ENCODE measurements at regions not wholly inside any gene's neighbourhood (a gene's known extent, or its start where the extent isn't known, plus 50 kb on each side); places are given as distances from the start of the nearest gene placed in this dataset.

DNA sequence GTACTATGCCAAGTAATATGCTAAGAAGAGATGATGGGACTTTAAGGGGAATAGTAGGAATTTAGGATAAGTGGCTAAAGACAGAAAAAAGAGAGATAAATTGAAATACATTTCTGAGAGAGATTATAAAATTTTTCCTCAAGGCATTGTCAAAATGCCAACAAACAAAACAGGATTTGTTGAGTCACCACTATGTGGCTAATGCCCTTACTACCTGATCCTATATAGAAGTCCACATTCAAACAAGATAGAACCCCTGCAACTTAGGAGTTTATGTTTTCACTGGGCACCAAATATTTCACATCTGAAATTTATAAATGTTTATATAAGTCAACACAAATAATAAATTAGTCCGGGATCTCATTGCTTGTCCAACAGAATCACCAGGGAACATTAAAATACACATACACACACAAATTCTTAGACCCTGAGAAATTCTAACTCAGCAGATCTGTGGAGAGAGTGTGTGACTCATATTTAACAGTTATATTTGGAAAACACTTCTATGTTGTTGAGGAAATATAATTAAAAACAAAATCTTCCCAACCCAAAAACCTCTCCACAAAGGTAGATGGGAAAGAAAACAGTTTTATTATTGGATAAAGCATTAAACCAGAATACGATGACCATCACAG lies 154.3 kb downstream of the PPP1R3A start:
- Histone ChIP-seq H3K27ac (ENCODE audit: low read depth in 1 of 2, low read length in 2 of 2) (no peak overlapping the region), H3K9me3 (ENCODE audit: control insufficient read depth in 4 of 4, low read length in 3 of 4) (no peaks in the 10 kb centered on the region), H3K4me3 (ENCODE audit: low read depth in 1 of 3, low read length in 3 of 3) (no peak overlapping the region), H3K36me3 (ENCODE audit: control insufficient read depth in 4 of 4, insufficient read depth in 3 of 4, low read depth in 1 of 4, low read length in 3 of 4) (no peaks in the 10 kb centered on the region), H3K27me3 (ENCODE audit: control insufficient read depth in 4 of 4, insufficient read depth in 4 of 4, low read length in 3 of 4) (no peaks in the 10 kb centered on the region), H3K9ac (ENCODE audit: low read depth in 1 of 2, low read length in 2 of 2) (no peak overlapping the region), H3K4me1 (ENCODE audit: control insufficient read depth in 4 of 4, insufficient read depth in 4 of 4, low read length in 3 of 4) (no peaks in the 10 kb centered on the region)
- 70% methylated on average over 2 of the region's 2 CpGs for WGBS
- TF ChIP-seq, protein P1, sequence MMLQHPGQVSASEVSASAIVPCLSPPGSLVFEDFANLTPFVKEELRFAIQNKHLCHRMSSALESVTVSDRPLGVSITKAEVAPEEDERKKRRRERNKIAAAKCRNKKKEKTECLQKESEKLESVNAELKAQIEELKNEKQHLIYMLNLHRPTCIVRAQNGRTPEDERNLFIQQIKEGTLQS (IDR thresholded peaks at IDR 0.05): no peak
- no peak for TF ChIP-seq JUND (IDR thresholded peaks at IDR 0.05)
- no peak for TF ChIP-seq RXRA (IDR thresholded peaks at IDR 0.05)
- TF ChIP-seq SP1 (IDR thresholded peaks at IDR 0.05): no peak
- TF ChIP-seq FOXA2 (IDR thresholded peaks at IDR 0.05): no peak
- no peak for TF ChIP-seq HNF4A (conservative IDR thresholded peaks at IDR 0.05)
- no peak for TF ChIP-seq EGR1 (IDR thresholded peaks at IDR 0.05; ENCODE audit: low read depth in 2 of 2)
- TF ChIP-seq YY1 (IDR thresholded peaks at IDR 0.05): no peak
- no peak for TF ChIP-seq FOXA1 (IDR thresholded peaks at IDR 0.05)
- TF ChIP-seq, protein P2, sequence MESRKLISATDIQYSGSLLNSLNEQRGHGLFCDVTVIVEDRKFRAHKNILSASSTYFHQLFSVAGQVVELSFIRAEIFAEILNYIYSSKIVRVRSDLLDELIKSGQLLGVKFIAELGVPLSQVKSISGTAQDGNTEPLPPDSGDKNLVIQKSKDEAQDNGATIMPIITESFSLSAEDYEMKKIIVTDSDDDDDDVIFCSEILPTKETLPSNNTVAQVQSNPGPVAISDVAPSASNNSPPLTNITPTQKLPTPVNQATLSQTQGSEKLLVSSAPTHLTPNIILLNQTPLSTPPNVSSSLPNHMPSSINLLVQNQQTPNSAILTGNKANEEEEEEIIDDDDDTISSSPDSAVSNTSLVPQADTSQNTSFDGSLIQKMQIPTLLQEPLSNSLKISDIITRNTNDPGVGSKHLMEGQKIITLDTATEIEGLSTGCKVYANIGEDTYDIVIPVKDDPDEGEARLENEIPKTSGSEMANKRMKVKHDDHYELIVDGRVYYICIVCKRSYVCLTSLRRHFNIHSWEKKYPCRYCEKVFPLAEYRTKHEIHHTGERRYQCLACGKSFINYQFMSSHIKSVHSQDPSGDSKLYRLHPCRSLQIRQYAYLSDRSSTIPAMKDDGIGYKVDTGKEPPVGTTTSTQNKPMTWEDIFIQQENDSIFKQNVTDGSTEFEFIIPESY (IDR thresholded peaks at IDR 0.05): no peak
- no peak for TF ChIP-seq NR2F2 (IDR thresholded peaks at IDR 0.05)
- TF ChIP-seq GABPA (IDR thresholded peaks at IDR 0.05 in 1 of 2, conservative IDR thresholded peaks at IDR 0.05 in 1 of 2): no peak
- no peak for TF ChIP-seq HNF4G (IDR thresholded peaks at IDR 0.05)
- no peak for DNase-seq (ENCODE audit: low spot score)

DNA sequence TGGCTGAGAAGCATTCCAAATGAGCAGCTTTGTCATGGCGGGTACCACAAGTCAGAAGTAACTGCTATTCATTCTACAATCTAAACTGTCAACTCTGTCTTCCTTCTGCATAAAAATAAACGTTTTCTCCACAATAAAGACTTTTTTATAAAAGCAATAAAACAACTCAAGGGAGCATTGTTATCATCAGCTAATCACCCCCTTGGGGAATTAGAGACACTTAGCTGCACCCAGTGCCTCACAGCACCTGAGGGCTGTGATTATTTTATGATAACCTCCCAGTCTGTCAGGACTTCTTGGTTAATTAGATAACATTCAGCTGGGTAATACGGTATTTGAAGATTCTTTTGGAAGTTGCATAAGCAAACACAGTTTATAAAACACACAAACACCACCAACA lies 155.6 kb downstream of the PPP1R3A start:
- WGBS: 38% methylated on average over 3 of the region's 3 CpGs
- Histone ChIP-seq H3K4me1 (ENCODE audit: control insufficient read depth in 4 of 4, insufficient read depth in 4 of 4, low read length in 3 of 4) (no peaks in the 10 kb centered on the region), H3K27ac (ENCODE audit: low read depth in 1 of 2, low read length in 2 of 2) (no peak overlapping the region), H3K36me3 (ENCODE audit: control insufficient read depth in 4 of 4, insufficient read depth in 3 of 4, low read depth in 1 of 4, low read length in 3 of 4) (no peaks in the 10 kb centered on the region), H3K9me3 (ENCODE audit: control insufficient read depth in 4 of 4, low read length in 3 of 4) (no peaks in the 10 kb centered on the region), H3K4me3 (ENCODE audit: low read depth in 1 of 3, low read length in 3 of 3) (no peak overlapping the region), H3K9ac (ENCODE audit: low read depth in 1 of 2, low read length in 2 of 2) (no peak overlapping the region), H3K27me3 (ENCODE audit: control insufficient read depth in 4 of 4, insufficient read depth in 4 of 4, low read length in 3 of 4) (no peaks in the 10 kb centered on the region)
- TF ChIP-seq FOXA1 (IDR thresholded peaks at IDR 0.05): no peak
- no peak for TF ChIP-seq HNF4A (conservative IDR thresholded peaks at IDR 0.05)
- TF ChIP-seq, protein P3, sequence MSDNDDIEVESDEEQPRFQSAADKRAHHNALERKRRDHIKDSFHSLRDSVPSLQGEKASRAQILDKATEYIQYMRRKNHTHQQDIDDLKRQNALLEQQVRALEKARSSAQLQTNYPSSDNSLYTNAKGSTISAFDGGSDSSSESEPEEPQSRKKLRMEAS (IDR thresholded peaks at IDR 0.05): no peak
- TF ChIP-seq RAD21 (IDR thresholded peaks at IDR 0.05): no peak
- TF ChIP-seq EGR1 (IDR thresholded peaks at IDR 0.05; ENCODE audit: low read depth in 2 of 2): no peak
- TF ChIP-seq SP1 (IDR thresholded peaks at IDR 0.05): no peak
- no peak for DNase-seq (ENCODE audit: low spot score)

DNA sequence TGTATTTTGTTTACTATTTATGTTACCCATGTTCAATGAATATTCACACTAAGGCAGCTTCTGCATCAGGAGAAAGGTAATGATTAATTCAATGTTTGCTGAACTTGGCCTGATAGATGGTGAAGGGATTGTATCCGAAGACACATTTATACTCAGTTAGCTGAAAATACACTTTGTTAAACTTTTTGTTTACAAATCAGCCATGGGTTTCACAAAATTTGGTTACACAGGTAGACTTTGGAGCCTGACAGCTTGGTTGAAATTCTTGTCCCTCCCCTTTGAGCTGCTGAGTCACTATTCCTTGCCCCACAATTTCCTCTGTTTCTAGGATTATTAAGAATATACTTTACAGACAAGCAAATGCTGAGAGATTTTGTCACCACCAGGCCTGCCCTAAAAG lies 162.6 kb downstream of the PPP1R3A start:
- WGBS: 35% methylated on average over 1 of the region's 1 CpG
- Histone ChIP-seq H3K9ac (ENCODE audit: low read depth in 1 of 2, low read length in 2 of 2) (no peak overlapping the region), H3K27me3 (ENCODE audit: control insufficient read depth in 4 of 4, insufficient read depth in 4 of 4, low read length in 3 of 4) (no peaks in the 10 kb centered on the region), H3K27ac (ENCODE audit: low read depth in 1 of 2, low read length in 2 of 2) (no peak overlapping the region), H3K36me3 (ENCODE audit: control insufficient read depth in 4 of 4, insufficient read depth in 3 of 4, low read depth in 1 of 4, low read length in 3 of 4) (no peaks in the 10 kb centered on the region), H3K4me3 (ENCODE audit: low read depth in 1 of 3, low read length in 3 of 3) (no peak overlapping the region), H3K9me3 (ENCODE audit: control insufficient read depth in 4 of 4, low read length in 3 of 4) (no peaks in the 10 kb centered on the region), H3K4me1 (ENCODE audit: control insufficient read depth in 4 of 4, insufficient read depth in 4 of 4, low read length in 3 of 4) (no peaks in the 10 kb centered on the region)
- no peak for TF ChIP-seq HNF4G (IDR thresholded peaks at IDR 0.05)
- TF ChIP-seq, protein P4, sequence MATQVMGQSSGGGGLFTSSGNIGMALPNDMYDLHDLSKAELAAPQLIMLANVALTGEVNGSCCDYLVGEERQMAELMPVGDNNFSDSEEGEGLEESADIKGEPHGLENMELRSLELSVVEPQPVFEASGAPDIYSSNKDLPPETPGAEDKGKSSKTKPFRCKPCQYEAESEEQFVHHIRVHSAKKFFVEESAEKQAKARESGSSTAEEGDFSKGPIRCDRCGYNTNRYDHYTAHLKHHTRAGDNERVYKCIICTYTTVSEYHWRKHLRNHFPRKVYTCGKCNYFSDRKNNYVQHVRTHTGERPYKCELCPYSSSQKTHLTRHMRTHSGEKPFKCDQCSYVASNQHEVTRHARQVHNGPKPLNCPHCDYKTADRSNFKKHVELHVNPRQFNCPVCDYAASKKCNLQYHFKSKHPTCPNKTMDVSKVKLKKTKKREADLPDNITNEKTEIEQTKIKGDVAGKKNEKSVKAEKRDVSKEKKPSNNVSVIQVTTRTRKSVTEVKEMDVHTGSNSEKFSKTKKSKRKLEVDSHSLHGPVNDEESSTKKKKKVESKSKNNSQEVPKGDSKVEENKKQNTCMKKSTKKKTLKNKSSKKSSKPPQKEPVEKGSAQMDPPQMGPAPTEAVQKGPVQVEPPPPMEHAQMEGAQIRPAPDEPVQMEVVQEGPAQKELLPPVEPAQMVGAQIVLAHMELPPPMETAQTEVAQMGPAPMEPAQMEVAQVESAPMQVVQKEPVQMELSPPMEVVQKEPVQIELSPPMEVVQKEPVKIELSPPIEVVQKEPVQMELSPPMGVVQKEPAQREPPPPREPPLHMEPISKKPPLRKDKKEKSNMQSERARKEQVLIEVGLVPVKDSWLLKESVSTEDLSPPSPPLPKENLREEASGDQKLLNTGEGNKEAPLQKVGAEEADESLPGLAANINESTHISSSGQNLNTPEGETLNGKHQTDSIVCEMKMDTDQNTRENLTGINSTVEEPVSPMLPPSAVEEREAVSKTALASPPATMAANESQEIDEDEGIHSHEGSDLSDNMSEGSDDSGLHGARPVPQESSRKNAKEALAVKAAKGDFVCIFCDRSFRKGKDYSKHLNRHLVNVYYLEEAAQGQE (IDR thresholded peaks at IDR 0.05): no peak
- TF ChIP-seq JUND (IDR thresholded peaks at IDR 0.05): peak in 1 of 2 donors; percentile 57
- peak; percentile 28 for TF ChIP-seq YY1 (IDR thresholded peaks at IDR 0.05)
- peak in 1 of 2 donors; percentile 58 for TF ChIP-seq RXRA (IDR thresholded peaks at IDR 0.05)
- TF ChIP-seq NR2F2 (IDR thresholded peaks at IDR 0.05): no peak
- peak; percentile 26 to 80 for TF ChIP-seq HNF4A (conservative IDR thresholded peaks at IDR 0.05)
- TF ChIP-seq, protein P2 (IDR thresholded peaks at IDR 0.05): peak; percentile 19
- no peak for TF ChIP-seq TAF1 (conservative IDR thresholded peaks at IDR 0.05)
- no peak for DNase-seq (ENCODE audit: low spot score)

All from liver (tissue), 7 donors.